ENCODE measurements at regions not wholly inside any gene's neighbourhood (a gene's known extent, or its start where the extent isn't known, plus 50 kb on each side); places are given as distances from the start of the nearest gene placed in this dataset.

DNA sequence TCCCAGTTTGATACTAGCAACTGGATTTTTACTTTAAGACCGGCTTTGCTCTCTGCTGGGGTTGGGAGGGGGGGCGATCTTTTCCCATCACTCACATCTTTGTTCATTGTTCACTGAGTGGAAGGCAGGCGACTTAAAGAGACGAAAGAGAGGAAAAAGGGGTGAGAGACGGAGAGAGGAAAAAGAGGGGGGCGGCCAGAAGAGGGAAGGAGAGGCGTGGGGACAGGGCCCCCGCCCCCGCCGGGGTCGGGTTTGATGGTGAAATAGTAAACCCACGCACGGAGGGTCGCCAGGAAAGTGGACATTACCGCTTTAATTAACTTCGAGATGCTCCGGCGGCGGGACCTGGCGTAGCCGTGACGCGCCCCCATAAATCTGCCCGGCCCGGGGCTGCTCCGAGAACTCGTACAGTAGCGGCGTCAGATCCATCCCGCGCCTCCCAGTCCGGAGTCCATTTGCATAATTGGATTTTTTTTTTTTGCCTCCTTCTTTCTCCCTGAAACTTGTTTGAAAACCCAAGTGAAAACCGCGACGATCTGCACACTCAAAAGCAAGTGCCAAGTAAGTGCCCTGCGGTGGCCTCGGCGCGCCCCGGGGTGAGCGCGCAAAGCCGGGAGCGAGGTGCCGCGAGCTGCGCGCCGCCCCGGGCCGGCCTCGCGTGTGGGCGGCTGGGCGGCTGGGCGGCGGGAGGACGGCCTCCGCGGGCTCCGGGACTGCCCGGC lies 143.9 kb upstream of the ZNF536 start:
- Histone ChIP-seq H3K36me3 (no peaks in the 10 kb centered on the region), H3K4me1 (no peaks in the 10 kb centered on the region), H3K27me3 (peaks cover 72% of the 10 kb centered on the region), H3K4me3 (peak overlapping the region; percentile 60), H4K20me1 (no peaks in the 10 kb centered on the region; the same call in 1 of the 2 replicates), H3K4me2 (peak overlapping the region; percentile 61), H3K9me3 (peaks cover 24% of the 10 kb centered on the region), H3K9ac (no peak overlapping the region), H3K27ac (no peak overlapping the region)
- no peak for TF ChIP-seq Cebpa-rat (IDR thresholded peaks at IDR 0.05)

DNA sequence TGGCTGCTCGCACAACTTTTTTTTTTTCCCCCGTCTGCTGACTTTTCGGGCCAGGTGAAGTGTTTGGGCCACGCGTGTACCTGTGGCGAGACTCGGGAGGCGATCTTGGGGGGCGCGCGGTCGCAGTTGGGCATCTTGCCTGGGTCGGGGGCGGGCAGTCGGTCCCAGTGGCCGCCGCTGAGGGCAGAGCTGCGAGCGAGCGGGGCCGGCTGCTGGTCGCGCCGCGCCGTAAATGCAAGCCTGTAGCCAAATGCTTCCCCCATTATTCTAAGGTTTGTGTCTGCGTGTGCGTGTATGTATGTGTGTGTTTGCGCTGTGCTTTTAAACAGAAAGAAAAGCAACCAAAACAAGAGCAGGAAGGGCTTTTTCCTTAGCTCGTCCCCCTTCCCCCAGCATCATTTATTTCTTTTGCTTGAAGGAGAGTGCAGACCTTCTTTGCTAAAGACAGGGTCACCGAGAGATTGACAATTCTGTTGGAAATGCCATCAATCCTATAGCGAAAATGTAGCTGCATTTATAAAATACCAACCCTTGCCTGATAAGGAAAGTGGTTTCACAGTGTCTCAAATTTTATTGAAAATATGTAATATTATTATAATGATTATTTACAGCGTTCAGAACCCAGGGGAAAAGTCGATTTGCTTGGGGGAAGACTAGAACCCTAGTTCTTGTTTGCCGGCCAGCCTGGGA lies 143.2 kb upstream of the ZNF536 start:
- H3K9ac ChIP-seq: no peak overlapping the region
- H3K4me2 ChIP-seq: no peak overlapping the region
- peaks cover 65% of the 10 kb centered on the region for H3K27me3 ChIP-seq
- peaks cover 24% of the 10 kb centered on the region for H3K9me3 ChIP-seq
- no peak for TF ChIP-seq Cebpa-rat (IDR thresholded peaks at IDR 0.05)
- H3K36me3 ChIP-seq: no peaks in the 10 kb centered on the region
- no peak overlapping the region for H3K27ac ChIP-seq
- no peak overlapping the region for H3K4me3 ChIP-seq
- no peaks in the 10 kb centered on the region for H3K4me1 ChIP-seq
- no peaks in the 10 kb centered on the region; the same call in 1 of the 2 replicates for H4K20me1 ChIP-seq

DNA sequence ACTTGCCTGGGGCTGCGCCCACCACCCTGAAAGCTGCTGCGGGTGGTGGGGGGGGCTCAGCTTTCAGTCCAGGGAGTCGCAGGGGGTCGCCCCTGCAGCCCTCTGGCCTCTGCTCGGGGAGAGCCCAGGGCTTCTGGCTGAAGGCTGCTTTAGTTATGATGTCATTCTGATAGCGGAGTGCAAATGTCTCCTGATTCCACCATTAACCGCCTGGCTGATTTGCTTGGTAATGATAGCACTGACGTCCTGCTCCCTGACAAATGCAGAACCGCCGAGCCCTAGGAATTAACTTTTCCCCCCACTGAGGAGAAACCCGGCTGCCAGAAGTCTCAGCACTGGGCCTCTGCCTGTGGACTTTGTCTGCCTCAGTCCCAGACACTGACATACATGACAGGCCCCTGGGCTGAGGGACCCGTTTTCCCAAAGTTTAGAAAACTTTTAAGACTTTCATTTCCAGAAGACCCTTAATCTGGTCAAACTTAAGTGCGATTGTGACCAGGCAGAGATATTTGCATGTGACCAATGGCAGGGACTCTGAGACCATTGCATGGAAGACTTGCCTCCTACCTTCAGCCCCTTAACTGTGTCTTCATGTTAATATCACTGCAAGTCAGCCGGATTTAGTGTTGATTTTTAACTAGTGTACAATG lies 142.5 kb upstream of the ZNF536 start:
- Histone ChIP-seq H4K20me1 (no peaks in the 10 kb centered on the region; the same call in 1 of the 2 replicates), H3K36me3 (no peaks in the 10 kb centered on the region), H3K9ac (no peak overlapping the region), H3K27ac (no peak overlapping the region), H3K4me1 (no peaks in the 10 kb centered on the region), H3K27me3 (peaks cover 58% of the 10 kb centered on the region), H3K4me2 (no peak overlapping the region), H3K4me3 (no peak overlapping the region), H3K9me3 (peaks cover 24% of the 10 kb centered on the region)
- TF ChIP-seq Cebpa-rat (IDR thresholded peaks at IDR 0.05): no peak

DNA sequence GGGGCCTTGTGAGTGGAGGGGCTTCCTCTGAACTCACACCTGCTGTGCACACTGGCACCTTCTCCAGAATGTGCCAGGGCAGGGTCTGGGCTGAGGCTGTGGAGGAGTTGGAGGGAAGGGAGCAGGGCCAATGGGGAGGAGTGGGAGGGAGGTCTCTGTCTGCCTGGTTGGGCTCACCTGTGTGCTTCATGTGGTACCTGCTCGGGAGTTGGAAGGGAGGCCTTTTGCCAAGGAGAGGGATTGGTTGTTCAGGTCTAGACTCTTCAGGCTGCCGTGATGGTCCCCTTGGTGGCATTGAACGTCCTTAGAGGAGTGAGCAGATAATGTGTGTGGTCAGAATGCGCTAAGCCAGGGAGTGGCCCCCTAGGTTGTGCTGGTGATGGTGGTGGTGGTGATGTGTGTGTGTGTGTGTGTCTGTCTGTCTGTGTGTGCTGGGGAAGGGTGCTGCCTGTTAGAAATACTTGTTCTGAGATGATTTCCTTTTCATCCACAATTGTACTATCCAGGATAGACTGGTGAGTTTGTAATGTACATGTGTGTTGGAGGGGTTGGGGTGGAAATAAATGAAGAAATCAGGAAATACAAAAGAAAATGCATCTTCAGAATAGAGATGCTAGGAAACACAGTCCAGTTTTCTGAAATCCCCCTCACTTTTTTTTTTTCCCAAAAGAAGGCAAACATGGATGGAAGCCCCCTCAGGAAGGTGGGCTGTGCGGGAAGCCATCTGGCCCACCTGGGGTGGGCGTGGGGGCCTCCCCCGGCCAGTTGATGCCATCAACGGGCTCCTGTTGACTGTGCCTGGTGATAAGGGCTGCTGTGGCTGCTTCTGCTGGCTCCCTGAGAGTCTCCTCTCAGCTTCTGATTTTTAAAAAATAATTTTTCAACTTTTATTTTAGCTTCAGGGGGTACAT lies 140.5 kb upstream of the ZNF536 start:
- Histone ChIP-seq H3K4me1 (no peaks in the 10 kb centered on the region), H3K4me2 (no peak overlapping the region), H3K9ac (no peak overlapping the region), H3K36me3 (no peaks in the 10 kb centered on the region), H3K9me3 (peaks cover 10% of the 10 kb centered on the region), H4K20me1 (no peaks in the 10 kb centered on the region; the same call in 1 of the 2 replicates), H3K27ac (no peak overlapping the region), H3K4me3 (no peak overlapping the region), H3K27me3 (peaks cover 42% of the 10 kb centered on the region)
- TF ChIP-seq Cebpa-rat (IDR thresholded peaks at IDR 0.05): no peak

DNA sequence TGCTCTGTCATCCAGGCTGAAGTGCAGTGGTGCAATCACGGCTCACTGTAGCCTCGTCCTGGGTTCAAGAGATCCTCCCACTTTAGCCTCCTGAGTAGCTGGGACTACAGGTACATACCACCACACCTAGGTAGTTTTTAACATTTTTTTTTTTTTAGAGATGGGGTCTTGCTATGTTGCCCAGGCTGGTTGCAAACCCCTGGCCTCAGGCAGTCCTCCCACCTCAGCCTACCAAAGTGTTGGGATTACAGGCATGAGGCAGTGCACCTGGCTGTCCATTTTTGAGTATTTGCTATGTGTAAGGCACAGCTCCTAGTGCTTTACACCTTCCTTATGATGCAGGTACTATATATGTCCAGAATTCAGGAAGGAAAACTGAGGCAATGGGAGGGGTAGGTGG lies 138.8 kb upstream of the ZNF536 start:
- Histone ChIP-seq H3K36me3 (no peaks in the 10 kb centered on the region), H3K4me3 (no peak overlapping the region), H3K9ac (no peak overlapping the region), H3K27me3 (peaks cover 25% of the 10 kb centered on the region), H3K4me1 (no peaks in the 10 kb centered on the region), H4K20me1 (no peaks in the 10 kb centered on the region; the same call in 1 of the 2 replicates), H3K4me2 (no peak overlapping the region), H3K9me3 (no peaks in the 10 kb centered on the region; the same call in 1 of the 2 replicates), H3K27ac (no peak overlapping the region)
- TF ChIP-seq Cebpa-rat (IDR thresholded peaks at IDR 0.05): no peak

DNA sequence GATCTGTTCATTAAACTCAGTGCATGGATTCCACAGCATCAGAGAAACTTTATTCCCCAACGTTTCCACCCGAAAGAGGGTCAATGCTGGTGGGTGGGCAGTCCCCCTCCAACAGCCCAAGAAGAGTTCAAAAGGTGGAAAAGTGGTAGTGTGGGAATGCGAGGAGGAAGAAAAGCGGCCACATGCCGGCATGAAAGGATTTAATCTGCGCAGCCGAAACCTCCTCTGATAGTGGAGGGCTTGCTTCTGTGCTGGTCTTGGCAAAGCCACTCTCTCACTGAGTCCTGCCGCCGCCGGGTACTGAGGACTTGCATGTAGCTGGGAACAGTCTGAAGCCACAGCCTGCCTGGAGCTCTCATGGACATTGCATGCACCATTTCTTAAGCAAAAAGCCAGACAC lies 136.2 kb upstream of the ZNF536 start:
- Histone ChIP-seq H3K9me3 (no peaks in the 10 kb centered on the region), H3K36me3 (no peaks in the 10 kb centered on the region), H3K9ac (no peak overlapping the region), H3K27me3 (peaks cover 3% of the 10 kb centered on the region; the same call in 1 of the 2 replicates), H3K4me2 (no peak overlapping the region), H4K20me1 (no peaks in the 10 kb centered on the region), H3K27ac (no peak overlapping the region), H3K4me3 (no peak overlapping the region), H3K4me1 (no peaks in the 10 kb centered on the region)
- no peak for TF ChIP-seq Cebpa-rat (IDR thresholded peaks at IDR 0.05)

DNA sequence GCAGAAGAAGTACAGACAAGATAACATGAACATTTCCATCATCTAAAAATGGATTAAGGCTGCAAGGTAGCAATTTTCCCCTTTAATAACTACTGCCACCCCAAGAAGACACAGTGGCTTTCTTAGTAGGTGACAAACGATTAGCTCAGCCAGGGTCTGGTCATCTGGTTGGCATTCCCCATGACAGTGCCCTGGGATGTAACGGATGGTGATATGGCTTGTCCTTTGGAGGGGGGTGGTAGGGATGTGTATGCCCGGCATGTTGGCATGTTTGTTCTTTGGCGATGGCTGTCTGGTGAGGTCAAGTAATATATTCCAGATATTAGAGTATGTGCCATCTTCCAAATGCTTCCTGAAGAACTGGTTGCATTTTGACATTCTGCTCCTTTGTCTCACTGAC lies 135.6 kb upstream of the ZNF536 start:
- H3K9me3 ChIP-seq: no peaks in the 10 kb centered on the region
- no peak overlapping the region for H3K4me2 ChIP-seq
- no peak overlapping the region for H3K9ac ChIP-seq
- H3K4me3 ChIP-seq: no peak overlapping the region
- H3K27me3 ChIP-seq: peaks cover 3% of the 10 kb centered on the region; the same call in 1 of the 2 replicates
- no peak for TF ChIP-seq Cebpa-rat (IDR thresholded peaks at IDR 0.05)
- H3K4me1 ChIP-seq: no peaks in the 10 kb centered on the region
- no peak overlapping the region for H3K27ac ChIP-seq
- H3K36me3 ChIP-seq: no peaks in the 10 kb centered on the region
- H4K20me1 ChIP-seq: no peaks in the 10 kb centered on the region

DNA sequence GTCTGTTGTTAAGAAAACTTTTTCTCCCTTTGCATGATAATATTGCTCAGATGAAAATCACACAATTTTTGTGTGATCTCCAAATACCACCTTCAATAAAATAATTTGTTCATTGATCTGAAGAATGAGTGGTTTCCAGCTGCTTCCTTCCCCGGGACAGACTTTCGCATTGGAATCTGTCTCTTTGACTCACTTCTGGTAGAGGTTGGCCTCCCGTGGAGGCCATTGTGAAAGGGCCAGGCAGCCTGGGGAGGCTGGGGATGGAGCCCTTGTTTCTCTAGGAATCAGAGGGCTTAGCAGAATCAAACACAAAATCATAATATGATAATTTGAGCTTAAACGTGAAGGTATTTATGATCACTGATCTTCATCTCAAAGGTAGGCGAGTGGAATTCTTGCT lies 135.0 kb upstream of the ZNF536 start:
- no peak overlapping the region for H3K9ac ChIP-seq
- H3K27me3 ChIP-seq: peaks cover 3% of the 10 kb centered on the region; the same call in 1 of the 2 replicates
- no peaks in the 10 kb centered on the region for H3K36me3 ChIP-seq
- no peaks in the 10 kb centered on the region for H3K9me3 ChIP-seq
- H3K4me3 ChIP-seq: no peak overlapping the region
- H3K4me1 ChIP-seq: no peaks in the 10 kb centered on the region
- no peak overlapping the region for H3K4me2 ChIP-seq
- TF ChIP-seq Cebpa-rat (IDR thresholded peaks at IDR 0.05): no peak
- no peaks in the 10 kb centered on the region for H4K20me1 ChIP-seq
- H3K27ac ChIP-seq: no peak overlapping the region
